HG02798 (cell line): ENCODE measurements at regions not wholly inside any gene's neighbourhood (a gene's known extent, or its start where the extent isn't known, plus 50 kb on each side); places are given as distances from the start of the nearest gene placed in this dataset.
A peak's percentile ranks its signal among the peaks of the same experiment; 100 is the strongest.
"Not testable (repeated sequence)": the region's sequence is repeated elsewhere in the genome, so short reads cannot be mapped to it uniquely, and the experiment has no call there.

Source experiments
- ATAC-seq: cut with Tn5 transposase; IDR thresholded peaks from one replicate; pipeline ENCODE4 v1.9.1; 2021; ENCODE audit warnings: mild to moderate bottlenecking; ENCODE audit not compliant: unreplicated experiment, poor library complexity

- no peak for ATAC-seq
Measured at GRCh38 chr13:38283346-38283745, 66.3 kb upstream of the UFM1 start.

- ATAC-seq, result no peak
Measured at GRCh38 chr13:38265132-38265497, 84.5 kb upstream of the UFM1 start.

- ATAC-seq, result no peak
Measured at GRCh38 chr13:38264363-38265131, 85.1 kb upstream of the UFM1 start.

- ATAC-seq, result no peak
Measured at GRCh38 chr13:38262211-38262610, 87.4 kb upstream of the UFM1 start.

GRCh38 chr13:38255600-38255999, 94.1 kb upstream of the UFM1 start:
- ATAC-seq, result no peak

- ATAC-seq, result no peak
Measured at GRCh38 chr13:38239874-38240273, 109.8 kb upstream of the UFM1 start.

- no peak for ATAC-seq
Measured at GRCh38 chr13:38228322-38228721, 121.3 kb upstream of the UFM1 start.

- no peak for ATAC-seq
Measured at GRCh38 chr13:38226496-38226895, 123.2 kb upstream of the UFM1 start.

GRCh38 chr13:38223089-38223488, 126.6 kb upstream of the UFM1 start:
- no peak for ATAC-seq

GRCh38 chr13:38221120-38221519, 128.5 kb upstream of the UFM1 start:
- not testable (repeated sequence) for ATAC-seq

- ATAC-seq, result no peak
Measured at GRCh38 chr13:38216181-38216580, 133.5 kb upstream of the UFM1 start.

GRCh38 chr13:38213314-38213713, 136.3 kb upstream of the UFM1 start:
- ATAC-seq, result no peak

- no peak for ATAC-seq
Measured at GRCh38 chr13:38210928-38211596, 138.6 kb upstream of the UFM1 start.

GRCh38 chr13:38204556-38204955, 145.1 kb upstream of the UFM1 start:
- ATAC-seq, result no peak

GRCh38 chr13:38202740-38203139, 146.9 kb upstream of the UFM1 start:
- no peak for ATAC-seq

GRCh38 chr13:38191016-38191415, 158.6 kb upstream of the UFM1 start:
- ATAC-seq, result no peak

- ATAC-seq, result peak; percentile 74
Measured at GRCh38 chr13:38180670-38181069, 169.0 kb upstream of the UFM1 start.

- ATAC-seq, result peak; percentile 3
Measured at GRCh38 chr13:38180126-38180525, 169.5 kb upstream of the UFM1 start.

GRCh38 chr13:38176664-38177063, 173.0 kb upstream of the UFM1 start:
- no peak for ATAC-seq

GRCh38 chr13:38173403-38173802, 176.2 kb upstream of the UFM1 start:
- no peak for ATAC-seq

GRCh38 chr13:38167164-38167822, 182.4 kb upstream of the UFM1 start:
- ATAC-seq, result peak; percentile 96
